Osteoblast (primary cell): ENCODE measurements at regions not wholly inside any gene's neighbourhood (a gene's known extent, or its start where the extent isn't known, plus 50 kb on each side); places are given as distances from the start of the nearest gene placed in this dataset.
"Not testable (repeated sequence)": the region's sequence is repeated elsewhere in the genome, so short reads cannot be mapped to it uniquely, and the experiment has no call there.

Experiments
- DNase-seq: peaks from one replicate; pipeline ENCODE4 v3.0.0; 2011; ENCODE audit warnings: low spot score, mixed read lengths; ENCODE audit not compliant: insufficient read length; ENCODE audit errors: missing footprints
- H2AFZ ChIP-seq: 2 replicates; pipeline ENCODE4 v1.6.0; 2011; ENCODE audit warnings: mild to moderate bottlenecking, low read length
- H3K27ac ChIP-seq: 2 replicates; pipeline ENCODE4 v1.5.1; 2011; ENCODE audit warnings: mild to moderate bottlenecking, low read depth, low read length, moderate library complexity
- H3K27me3 ChIP-seq: 2 replicates; pipeline ENCODE4 v1.6.0; 2012; ENCODE audit warnings: mild to moderate bottlenecking, control low read depth, inconsistent platforms, low read length, moderate library complexity; ENCODE audit not compliant: insufficient read depth
- H3K36me3 ChIP-seq: 2 replicates; pipeline ENCODE4 v1.5.1; 2011; ENCODE audit warnings: mild to moderate bottlenecking, low read length, control low read depth, moderate library complexity; ENCODE audit not compliant: insufficient read depth
- H3K4me1 ChIP-seq: 2 replicates; pipeline ENCODE4 v1.5.1; 2011; ENCODE audit warnings: mild to moderate bottlenecking, low read length, control low read depth, moderate library complexity; ENCODE audit not compliant: insufficient read depth
- H3K4me2 ChIP-seq: 2 replicates; pipeline ENCODE4 v1.6.0; 2011; ENCODE audit warnings: mild to moderate bottlenecking, low read length; ENCODE audit not compliant: insufficient read depth
- H3K4me3 ChIP-seq: fragments of 200-600 bp; sonication (generic); 3 replicates; pipeline ENCODE4 v1.5.1; 2012; ENCODE audit warnings: mild to moderate bottlenecking, low read length, inconsistent platforms; ENCODE audit not compliant: insufficient read depth
- H3K79me2 ChIP-seq: 2 replicates; pipeline ENCODE4 v1.6.0; 2012; ENCODE audit warnings: mild to moderate bottlenecking, low read length, control low read depth, inconsistent platforms; ENCODE audit not compliant: insufficient read depth
- H3K9me3 ChIP-seq: 2 replicates; pipeline ENCODE4 v1.5.1; 2011; ENCODE audit warnings: low read depth, low read length, control low read depth
- H4K20me1 ChIP-seq: 2 replicates; pipeline ENCODE4 v1.6.0; 2012; ENCODE audit warnings: mild to moderate bottlenecking, low read length, control low read depth; ENCODE audit not compliant: insufficient read depth
- CTCF ChIP-seq: IDR thresholded peaks from 2 replicates; pipeline ENCODE4 v1.5.1; 2011; ENCODE audit warnings: mild to moderate bottlenecking, low read depth, low read length, moderate library complexity; ENCODE audit errors: extremely low read depth

GRCh38 chr1:80143361-80143760 lies 1136.8 kb upstream of the ADGRL4 start:
- Histone ChIP-seq H3K79me2 (no peaks in the 10 kb centered on the region), H2AFZ (no peak overlapping the region), H3K36me3 (no peaks in the 10 kb centered on the region), H3K27me3 (no peaks in the 10 kb centered on the region), H4K20me1 (no peaks in the 10 kb centered on the region), H3K4me3 (no peak overlapping the region), H3K4me1 (no peaks in the 10 kb centered on the region), H3K27ac (no peak overlapping the region), H3K9me3 (no peaks in the 10 kb centered on the region), H3K4me2 (no peak overlapping the region)
- DNase-seq: no peak
- no peak for TF ChIP-seq CTCF

DNA sequence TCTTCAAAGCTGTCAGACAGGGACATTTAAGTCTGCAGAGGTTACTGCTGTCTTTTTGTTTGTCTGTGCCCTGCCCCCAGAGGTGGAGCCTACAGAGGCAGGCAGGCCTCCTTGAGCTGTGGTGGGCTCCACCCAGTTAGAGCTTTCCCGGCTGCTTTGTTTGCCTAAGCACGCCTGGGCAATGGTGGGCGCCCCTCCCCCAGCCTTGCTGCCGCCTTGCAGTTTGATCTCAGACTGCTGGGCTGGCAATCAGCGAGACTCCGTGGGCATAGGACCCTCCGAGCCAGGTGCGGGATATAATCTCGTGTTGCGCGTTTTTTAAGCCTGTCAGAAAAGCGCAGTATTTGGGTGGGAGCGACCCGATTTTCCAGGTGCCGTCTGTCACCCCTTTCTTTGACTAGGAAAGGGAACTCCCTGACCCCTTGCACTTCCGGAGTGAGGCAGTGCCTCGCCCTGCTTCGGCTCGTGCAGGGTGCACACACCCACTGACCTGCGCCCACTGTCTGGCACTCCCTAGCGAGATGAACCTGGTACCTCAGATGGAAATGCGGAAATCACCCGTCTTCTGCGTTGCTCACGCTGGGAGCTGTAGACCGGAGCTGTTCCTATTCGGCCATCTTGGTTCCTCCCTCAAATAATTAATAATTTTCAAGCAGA lies 1131.5 kb upstream of the ADGRL4 start:
- not testable (repeated sequence) for H3K4me1 ChIP-seq, H3K4me2 ChIP-seq, DNase-seq, H4K20me1 ChIP-seq, H2AFZ ChIP-seq, H3K36me3 ChIP-seq, H3K4me3 ChIP-seq, H3K79me2 ChIP-seq, H3K9me3 ChIP-seq, H3K27me3 ChIP-seq, H3K27ac ChIP-seq

GRCh38 chr1:80113168-80114038 lies 1106.9 kb upstream of the ADGRL4 start:
- H4K20me1 ChIP-seq: no peaks in the 10 kb centered on the region
- H3K36me3 ChIP-seq: no peaks in the 10 kb centered on the region
- H3K4me2 ChIP-seq: no peak overlapping the region
- H3K4me3 ChIP-seq: no peak overlapping the region
- H2AFZ ChIP-seq: no peak overlapping the region
- H3K27ac ChIP-seq: no peak overlapping the region
- no peaks in the 10 kb centered on the region for H3K27me3 ChIP-seq
- TF ChIP-seq CTCF: no peak
- no peak for DNase-seq
- H3K79me2 ChIP-seq: no peaks in the 10 kb centered on the region
- H3K4me1 ChIP-seq: no peaks in the 10 kb centered on the region
- H3K9me3 ChIP-seq: no peaks in the 10 kb centered on the region

DNA sequence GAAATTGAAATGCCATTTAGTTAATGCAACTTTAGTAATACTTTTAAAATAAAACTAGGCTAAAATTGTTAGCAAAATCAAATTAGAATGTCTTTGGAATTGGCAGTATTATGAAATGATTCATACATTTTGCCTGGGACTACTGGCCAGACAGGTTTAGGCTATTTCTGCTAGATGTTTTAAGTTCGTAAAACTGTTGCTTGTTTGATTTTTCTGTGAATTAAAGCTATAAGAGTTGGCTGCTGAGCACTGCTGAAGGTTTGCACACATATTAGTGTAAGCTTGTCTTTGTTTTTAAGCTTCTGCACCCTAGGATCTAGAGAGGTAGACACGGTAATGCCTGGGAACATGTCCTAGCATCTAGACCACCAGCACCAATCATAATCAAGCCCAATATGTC lies 1094.6 kb upstream of the ADGRL4 start:
- H3K4me2 ChIP-seq: no peak overlapping the region
- DNase-seq: no peak
- H3K27ac ChIP-seq: no peak overlapping the region
- no peaks in the 10 kb centered on the region for H3K27me3 ChIP-seq
- no peaks in the 10 kb centered on the region for H3K9me3 ChIP-seq
- no peaks in the 10 kb centered on the region for H3K36me3 ChIP-seq
- no peak overlapping the region for H3K4me3 ChIP-seq
- no peaks in the 10 kb centered on the region for H3K4me1 ChIP-seq
- no peak for TF ChIP-seq CTCF
- H4K20me1 ChIP-seq: no peaks in the 10 kb centered on the region
- no peak overlapping the region for H2AFZ ChIP-seq
- H3K79me2 ChIP-seq: no peaks in the 10 kb centered on the region
